Heart left ventricle (tissue), 16 donors: ENCODE measurements at regions not wholly inside any gene's neighbourhood (a gene's known extent, or its start where the extent isn't known, plus 50 kb on each side); places are given as distances from the start of the nearest gene placed in this dataset.

Experiments
- ATAC-seq, 4 donors: fragments of 200-7000 bp; cut with Tn5 transposase; one replicate each; pipeline ENCODE4 v1.9.1; 2020 to 2022; ENCODE audit warnings: moderate library complexity in 4 of 4, mild to moderate bottlenecking in 3 of 4, moderate number of reproducible peaks in 1 of 4
- DNase-seq, 5 donors: peaks; one replicate each; pipeline ENCODE4 v3.0.0-alpha.2; 2020
- H3K27ac ChIP-seq, 12 donors: fragments of 200-600 bp; sonication (generic) in 4 of 12; one replicate each; pipeline versions ENCODE4 v1.5.0 to v1.8.0; 2016 to 2022; ENCODE audit warnings: mild to moderate bottlenecking in 2 of 12
- H3K27me3 ChIP-seq, 9 donors: fragments of 200-600 bp; sonication (generic) in 2 of 9; one replicate each; pipeline versions ENCODE4 v1.5.1 to v1.8.0; 2016 to 2022; ENCODE audit warnings: mild to moderate bottlenecking in 3 of 9
- H3K36me3 ChIP-seq, 9 donors: fragments of 200-600 bp; sonication (generic) in 2 of 9; one replicate each; pipeline versions ENCODE4 v1.5.0 to v1.8.0; 2018 to 2022; ENCODE audit warnings: mild to moderate bottlenecking in 2 of 9
- H3K4me1 ChIP-seq, 12 donors: fragments of 200-600 bp; sonication (generic) in 4 of 12; one replicate each; pipeline versions ENCODE4 v1.5.0 to v1.8.0; 2016 to 2022; ENCODE audit warnings: mild to moderate bottlenecking in 3 of 12
- H3K4me3 ChIP-seq, 12 donors: fragments of 200-600 bp; sonication (generic) in 4 of 12; one replicate each; pipeline versions ENCODE4 v1.5.0 to v1.8.0; 2017 to 2022; ENCODE audit warnings: mild to moderate bottlenecking in 9 of 12, moderate library complexity in 4 of 12
- H3K9me3 ChIP-seq, 12 donors: fragments of 200-600 bp; sonication (generic) in 4 of 12; one replicate each; pipeline versions ENCODE4 v1.5.0 to v1.8.0; 2016 to 2022; ENCODE audit warnings: mild to moderate bottlenecking in 1 of 12
- POLR2A ChIP-seq, 2 donors: fragments of 450-650 bp; IDR thresholded peaks; one replicate each; pipeline ENCODE4 v1.6.1; 2017; ENCODE audit warnings: antibody characterized with exemption in 2 of 2, mild to moderate bottlenecking in 2 of 2, moderate library complexity in 2 of 2
- WGBS, 4 donors: extraction: QIAGEN DNeasy Blood & Tissue Kit in 2 of 4; methylation state at CpG; one replicate each; pipeline versions ENCODE4 v1.1.5 to v1.1.7; 2013 to 2018; 5-methylcytosine and 5-hydroxymethylcytosine counted together
- intact Hi-C, 10 donors: fragments of 100-400 bp; cut with DNase I; formaldehyde crosslinking; loops; one replicate each; pipeline versions ENCODE4 v1.11.1 to v1.14.2; 2022
- TF ChIP-seq, protein P1 (sequence below), 12 donors: fragments of 200-600 bp; sonication (generic) in 4 of 12; IDR thresholded peaks; one replicate each; pipeline versions ENCODE4 v1.5.0 to v1.8.0; 2018 to 2022; ENCODE audit warnings: antibody characterized with exemption in 12 of 12, mild to moderate bottlenecking in 5 of 12
- donor health status: ischemic (EF 13 %, LVEDD 7.1; RV severe dilation, severe dysfunction).
- donor health status: healthy with polysubstance abuse.
- donor health status: DM: no; HTN: yes; CAD: no.
- donor health status: DM: no; HTN: no; CAD: no.
- donor health status: ischemic (EF 25% LVEDD 6.9; RV normal size, moderate dysfunction).
- donor health status: ischemic (EF 25% LVEDD 5.7; RV mildly dilated, moderate dysfunction).
- donor health status: healthy.
- donor health status: DM: yes; HTN: yes; CAD: no.
- donor health status: ischemic (EF 35%, LVEDD 5.7; RV mildly dilated, moderate dysfunction).
- donor health status: nonischemic (EF 11% LVEDD 7.7; RV severe dilation, severe dysfunction).
- donor health status: DM: yes; HTN: yes; CAD: no.
- donor health status: PGD.
- donor health status: ischemic (EF 29% LVEDD 5.4; RV normal size, mild dysfunction).
- donor health status: nonischemic (EF 23%, LVEDD 6.1; RV moderate dilation, normal function).

DNA sequence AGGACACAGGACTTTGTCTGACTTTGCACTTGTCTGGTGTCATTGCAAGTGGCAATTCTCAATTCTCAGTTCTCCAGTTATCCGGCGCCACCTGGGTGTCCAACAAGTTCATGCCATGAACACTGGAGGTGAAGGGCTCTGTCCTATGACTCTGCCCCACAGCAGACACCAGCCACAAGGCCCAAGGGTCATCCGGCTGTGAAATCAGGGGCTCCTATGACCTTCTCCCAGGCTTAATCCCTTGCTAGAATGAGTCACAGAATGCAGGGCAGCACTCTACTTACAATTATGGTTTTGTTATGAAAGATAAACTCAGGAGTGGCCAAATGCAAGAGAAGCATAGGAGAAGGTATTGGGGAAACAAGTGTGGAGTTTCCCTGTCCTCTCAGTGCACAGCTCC, 392.0 kb downstream of the GADD45G start:
- Histone ChIP-seq H3K27me3 (no peaks in the 10 kb centered on the region), H3K27ac (no peak overlapping the region), H3K36me3 (no peaks in the 10 kb centered on the region), H3K4me3 (no peak overlapping the region), H3K9me3 (no peaks in the 10 kb centered on the region), H3K4me1 (peaks cover 5 to 66% (median 49%) of the 10 kb centered on the region in 12 donors)
- 86 to 98% (median 95%) methylated on average over 2 to 3 of the region's 3 CpGs for WGBS, 4 donors
- no peak for DNase-seq
- intact Hi-C loops = loop anchor here in 3 of 10 donors (5.0 to 10.0 kb wide), 2 partner anchors 392 to 394 kb away; partner anchors contain the start of gene GADD45G (in 2 of the 3)
- TF ChIP-seq POLR2A (IDR thresholded peaks at IDR 0.05) = no peak
- TF ChIP-seq, protein P1, sequence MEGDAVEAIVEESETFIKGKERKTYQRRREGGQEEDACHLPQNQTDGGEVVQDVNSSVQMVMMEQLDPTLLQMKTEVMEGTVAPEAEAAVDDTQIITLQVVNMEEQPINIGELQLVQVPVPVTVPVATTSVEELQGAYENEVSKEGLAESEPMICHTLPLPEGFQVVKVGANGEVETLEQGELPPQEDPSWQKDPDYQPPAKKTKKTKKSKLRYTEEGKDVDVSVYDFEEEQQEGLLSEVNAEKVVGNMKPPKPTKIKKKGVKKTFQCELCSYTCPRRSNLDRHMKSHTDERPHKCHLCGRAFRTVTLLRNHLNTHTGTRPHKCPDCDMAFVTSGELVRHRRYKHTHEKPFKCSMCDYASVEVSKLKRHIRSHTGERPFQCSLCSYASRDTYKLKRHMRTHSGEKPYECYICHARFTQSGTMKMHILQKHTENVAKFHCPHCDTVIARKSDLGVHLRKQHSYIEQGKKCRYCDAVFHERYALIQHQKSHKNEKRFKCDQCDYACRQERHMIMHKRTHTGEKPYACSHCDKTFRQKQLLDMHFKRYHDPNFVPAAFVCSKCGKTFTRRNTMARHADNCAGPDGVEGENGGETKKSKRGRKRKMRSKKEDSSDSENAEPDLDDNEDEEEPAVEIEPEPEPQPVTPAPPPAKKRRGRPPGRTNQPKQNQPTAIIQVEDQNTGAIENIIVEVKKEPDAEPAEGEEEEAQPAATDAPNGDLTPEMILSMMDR (IDR thresholded peaks at IDR 0.05) = no peak
- ATAC-seq = no peak

- H3K27me3 ChIP-seq = no peaks in the 10 kb centered on the region
- no peak for DNase-seq
- no peak overlapping the region for H3K4me3 ChIP-seq
- H3K27ac ChIP-seq = peak overlapping the region in 5 of 12 donors; percentile 81 to 90 (median 84)
- no peak for TF ChIP-seq POLR2A (IDR thresholded peaks at IDR 0.05)
- TF ChIP-seq, protein P1 (IDR thresholded peaks at IDR 0.05) = no peak
- ATAC-seq = no peak
- H3K9me3 ChIP-seq = no peaks in the 10 kb centered on the region
- H3K4me1 ChIP-seq = peaks cover 10 to 69% (median 52%) of the 10 kb centered on the region in 12 donors
- H3K36me3 ChIP-seq = no peaks in the 10 kb centered on the region
- intact Hi-C loops = loop anchor here in 3 of 10 donors (5.0 to 10.0 kb wide), 2 partner anchors 394 to 396 kb away; partner anchors contain the start of gene GADD45G (in 2 of the 3)
- 95 to 97% (median 96%) methylated on average over 3 of the region's 3 CpGs for WGBS, 4 donors
Measured at GRCh38 chr9:89998633-89999032, 393.8 kb downstream of the GADD45G start.

- peak overlapping the region in 11 of 12 donors; percentile 81 to 91 (median 84) for H3K27ac ChIP-seq
- ATAC-seq (peak; percentile 24 to 54 (median 30)), DNase-seq (peak in 1 of 5 donors; percentile 51)
- TF ChIP-seq, protein P1 (IDR thresholded peaks at IDR 0.05) = no peak
- no peak for TF ChIP-seq POLR2A (IDR thresholded peaks at IDR 0.05)
- no peaks in the 10 kb centered on the region for H3K36me3 ChIP-seq
- WGBS, 4 donors = 52 to 77% (median 71%) methylated on average over 3 of the region's 3 CpGs
- H3K27me3 ChIP-seq = no peaks in the 10 kb centered on the region
- intact Hi-C loops = loop anchor here in 3 of 10 donors (5.0 to 10.0 kb wide), 2 partner anchors 394 to 397 kb away; partner anchors contain the start of gene GADD45G (in 2 of the 3)
- H3K4me3 ChIP-seq = no peak overlapping the region
- peaks cover 10 to 64% (median 51%) of the 10 kb centered on the region in 12 donors for H3K4me1 ChIP-seq
- no peaks in the 10 kb centered on the region for H3K9me3 ChIP-seq
Measured at GRCh38 chr9:89999176-89999533, 394.3 kb downstream of the GADD45G start.

DNA sequence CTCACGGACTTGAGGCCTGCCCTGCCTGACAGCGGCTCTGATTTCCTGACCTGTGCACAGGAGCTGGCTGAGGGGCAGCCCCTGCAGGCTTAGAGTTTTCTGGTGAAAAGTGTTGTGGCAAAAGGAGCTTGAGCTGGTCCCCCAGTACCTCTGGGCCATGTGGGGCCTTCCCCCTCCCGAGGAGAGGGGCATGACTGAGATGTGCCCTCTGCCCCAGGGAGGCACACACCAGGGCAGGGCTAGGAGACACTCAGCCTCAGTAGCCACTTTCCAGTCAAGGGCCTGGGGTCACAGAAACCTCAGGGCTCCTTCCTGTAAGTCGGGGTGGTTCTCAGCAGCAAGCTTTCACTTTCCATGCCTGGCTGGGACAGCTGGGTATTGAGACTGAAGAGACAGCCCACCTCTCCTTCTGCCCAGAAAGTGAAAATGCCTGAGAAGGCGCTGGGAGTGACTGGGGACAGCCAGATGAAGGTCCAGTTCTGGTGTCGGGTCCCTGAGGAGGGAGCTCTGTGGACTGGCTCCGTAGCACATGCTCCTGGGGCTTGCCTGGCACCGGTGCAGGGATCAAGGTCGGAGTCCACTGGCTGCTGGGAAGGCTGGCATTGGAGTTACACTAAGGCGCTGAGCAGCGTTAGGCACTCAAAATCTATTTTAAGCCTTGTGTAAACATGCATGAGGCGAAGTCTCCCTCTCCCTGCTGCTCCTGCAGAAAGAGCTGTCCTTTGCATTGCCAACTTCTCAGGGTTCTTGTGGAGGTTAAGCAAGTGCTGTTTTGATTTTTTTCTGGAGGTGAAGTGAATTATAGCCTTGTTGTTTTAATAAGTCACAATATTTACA, 394.9 kb downstream of the GADD45G start:
- Histone ChIP-seq H3K4me1 (peaks cover 10 to 58% (median 46%) of the 10 kb centered on the region in 12 donors), H3K27me3 (no peaks in the 10 kb centered on the region), H3K4me3 (peak overlapping the region in 9 of 12 donors; percentile 0 to 44 (median 29)), H3K36me3 (no peaks in the 10 kb centered on the region), H3K27ac (peak overlapping the region; percentile 67 to 91 (median 84)), H3K9me3 (peaks cover 0 to under 1% (median 0%) of the 10 kb centered on the region in 12 donors)
- intact Hi-C loops = loop anchor here in 8 of 10 donors (2.0 to 10.0 kb wide), 8 partner anchors 62 to 397 kb away; partner anchors contain the start of gene GADD45G (in 4 of the 8)
- TF ChIP-seq, protein P1 (IDR thresholded peaks at IDR 0.05) = peak in 3 of 12 donors; percentile 17 to 39 (median 19)
- no peak for TF ChIP-seq POLR2A (IDR thresholded peaks at IDR 0.05)
- DNase-seq = peak; percentile 78 to 91 (median 81)
- ATAC-seq = peak; percentile 90 to 95 (median 92)
- 16 to 21% (median 17%) methylated on average over 12 of the region's 12 CpGs for WGBS, 4 donors
